ENCODE measurements at regions not wholly inside any gene's neighbourhood (a gene's known extent, or its start where the extent isn't known, plus 50 kb on each side); places are given as distances from the start of the nearest gene placed in this dataset.
A peak's percentile ranks its signal among the peaks of the same experiment; 100 is the strongest.
"Not testable (repeated sequence)": the region's sequence is repeated elsewhere in the genome, so short reads cannot be mapped to it uniquely, and the experiment has no call there.

GRCh38 chr10:11691319-11691755 is 50.8 kb upstream of the ECHDC3 start:
- no peak for DNase-seq (ENCODE audit: low read depth)

- no peak for DNase-seq (ENCODE audit: low read depth)
Measured at GRCh38 chr10:11689945-11690736, 52.0 kb upstream of the ECHDC3 start.

GRCh38 chr10:11688448-11688795 is 53.8 kb upstream of the ECHDC3 start:
- DNase-seq (ENCODE audit: low read depth), result not testable (repeated sequence)

- DNase-seq (ENCODE audit: low read depth), result no peak
Measured at GRCh38 chr10:11687779-11688447, 54.3 kb upstream of the ECHDC3 start.

- no peak for DNase-seq (ENCODE audit: low read depth)
Measured at GRCh38 chr10:11687357-11687771, 54.8 kb upstream of the ECHDC3 start.

GRCh38 chr10:11685787-11686218 is 56.4 kb upstream of the ECHDC3 start:
- no peak for DNase-seq (ENCODE audit: low read depth)

- DNase-seq (ENCODE audit: low read depth), result peak; percentile 46
Measured at GRCh38 chr10:11684717-11685645, 57.2 kb upstream of the ECHDC3 start.

- not testable (repeated sequence) for DNase-seq (ENCODE audit: low read depth)
Measured at GRCh38 chr10:11684341-11684716, 57.9 kb upstream of the ECHDC3 start.

- DNase-seq (ENCODE audit: low read depth), result no peak
Measured at GRCh38 chr10:11683529-11684320, 58.5 kb upstream of the ECHDC3 start.

GRCh38 chr10:11682851-11683250 is 59.3 kb upstream of the ECHDC3 start:
- DNase-seq (ENCODE audit: low read depth), result no peak

GRCh38 chr10:11682267-11682683 is 59.9 kb upstream of the ECHDC3 start:
- DNase-seq (ENCODE audit: low read depth), result no peak

GRCh38 chr10:11680496-11680895 is 61.7 kb upstream of the ECHDC3 start:
- no peak for DNase-seq (ENCODE audit: low read depth)

GRCh38 chr10:11679946-11680345 is 62.2 kb upstream of the ECHDC3 start:
- DNase-seq (ENCODE audit: low read depth), result no peak

GRCh38 chr10:11678074-11678793 is 63.9 kb upstream of the ECHDC3 start:
- no peak for DNase-seq (ENCODE audit: low read depth)

GRCh38 chr10:11677480-11677879 is 64.7 kb upstream of the ECHDC3 start:
- DNase-seq (ENCODE audit: low read depth), result no peak

- DNase-seq (ENCODE audit: low read depth), result no peak
Measured at GRCh38 chr10:11673346-11674280, 62.2 kb upstream of the USP6NL start.

GRCh38 chr10:11672836-11673235 is 61.4 kb upstream of the USP6NL start:
- DNase-seq (ENCODE audit: low read depth), result no peak

- DNase-seq (ENCODE audit: low read depth), result no peak
Measured at GRCh38 chr10:11670381-11670780, 58.9 kb upstream of the USP6NL start.

GRCh38 chr10:11668847-11669610 is 57.6 kb upstream of the USP6NL start:
- no peak for DNase-seq (ENCODE audit: low read depth)

Measured in fibroblast of the conjunctiva (primary cell).